ENCODE measurements at regions not wholly inside any gene's neighbourhood (a gene's known extent, or its start where the extent isn't known, plus 50 kb on each side); places are given as distances from the start of the nearest gene placed in this dataset.

DNA sequence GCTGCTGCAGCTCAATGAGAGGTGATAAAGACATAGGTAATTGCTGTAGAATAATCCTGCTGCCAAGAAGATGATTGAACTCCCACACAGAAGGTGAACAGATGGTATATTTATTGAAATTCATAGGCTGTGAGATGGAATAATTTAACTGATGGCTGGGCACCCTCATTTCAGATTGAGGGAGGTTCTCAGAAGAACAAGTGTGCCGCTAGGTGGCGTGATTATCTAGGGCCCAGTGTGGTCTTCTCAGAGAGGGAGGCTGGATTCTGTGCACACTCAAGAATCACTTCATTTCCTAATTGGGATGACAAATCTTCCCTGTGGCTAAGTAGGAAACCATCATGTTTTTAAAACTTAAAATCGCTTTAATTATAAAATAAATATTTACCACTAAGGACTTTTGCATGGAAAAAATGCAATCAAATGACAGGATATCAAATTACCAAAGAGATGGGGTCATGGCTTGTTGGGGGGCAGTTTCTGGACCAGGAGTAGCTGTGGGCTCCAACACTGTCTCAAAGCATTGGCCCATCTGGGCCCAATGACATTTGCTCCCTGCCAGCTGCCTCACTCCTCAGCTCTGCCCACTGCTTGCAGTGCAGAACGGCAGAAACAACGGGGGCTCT lies 132.3 kb downstream of the SNAPC1 start:
- DNase-seq: no peak

DNA sequence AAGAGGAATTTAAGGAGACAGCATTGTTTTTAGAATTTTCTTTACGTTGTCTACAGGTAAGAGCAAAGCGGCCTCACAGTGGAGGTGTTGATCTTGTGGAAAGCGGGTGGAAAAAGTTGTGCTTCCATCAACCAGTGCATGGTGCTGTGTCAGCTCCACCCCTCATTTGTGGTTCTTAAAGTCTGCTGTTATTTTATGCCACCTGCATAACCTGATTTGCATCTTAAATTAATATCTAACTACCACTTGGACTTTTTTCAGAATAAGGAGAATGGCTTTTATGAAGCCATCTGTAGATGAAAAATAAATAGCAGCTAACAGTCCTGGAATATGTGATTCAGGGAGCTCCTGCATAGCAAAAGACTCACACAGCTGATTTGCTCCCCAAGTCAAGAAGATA lies 135.1 kb downstream of the SNAPC1 start:
- DNase-seq: no peak

DNA sequence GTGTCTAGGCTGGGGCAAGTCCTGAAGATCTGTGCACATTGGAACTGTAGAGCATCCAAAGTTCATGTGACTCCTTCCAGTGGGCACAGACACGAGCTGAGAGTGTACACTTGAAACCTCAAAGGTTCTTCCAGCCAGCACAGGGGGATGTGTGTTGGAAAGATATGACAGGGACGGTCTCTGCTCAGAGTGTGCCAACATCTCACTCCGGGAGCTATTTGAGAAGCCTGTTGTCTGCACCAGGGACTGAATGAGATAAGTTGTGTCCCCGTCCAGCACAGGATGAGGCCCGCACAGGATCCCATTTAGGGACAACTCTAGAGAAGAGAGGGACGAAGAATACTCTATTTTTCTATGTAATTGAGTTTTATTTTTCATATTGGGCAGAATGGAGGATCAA lies 136.3 kb downstream of the SNAPC1 start:
- no peak for DNase-seq

DNA sequence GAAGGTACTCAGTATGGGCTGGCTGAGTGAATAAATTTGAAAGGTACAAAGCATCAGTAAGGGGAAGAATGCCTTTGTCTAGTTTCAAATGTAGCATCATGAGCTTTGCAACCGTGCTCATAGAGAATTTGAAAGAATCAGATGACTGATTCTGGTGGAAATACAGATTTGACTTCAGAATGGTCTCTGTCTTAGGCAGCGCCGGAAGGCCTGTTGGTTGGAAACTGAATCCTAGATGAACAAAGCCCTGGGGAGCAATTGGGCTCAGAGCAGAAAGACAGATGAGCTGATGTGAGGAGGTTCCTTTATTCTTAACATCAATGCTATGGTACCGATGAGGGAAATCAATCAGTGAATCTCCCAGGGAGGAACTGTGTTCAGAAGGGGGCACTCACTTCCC lies 137.3 kb downstream of the SNAPC1 start:
- DNase-seq: no peak

- no peak for DNase-seq
Observed at GRCh38 chr14:61904946-61905345, 142.7 kb downstream of the SNAPC1 start.

DNA sequence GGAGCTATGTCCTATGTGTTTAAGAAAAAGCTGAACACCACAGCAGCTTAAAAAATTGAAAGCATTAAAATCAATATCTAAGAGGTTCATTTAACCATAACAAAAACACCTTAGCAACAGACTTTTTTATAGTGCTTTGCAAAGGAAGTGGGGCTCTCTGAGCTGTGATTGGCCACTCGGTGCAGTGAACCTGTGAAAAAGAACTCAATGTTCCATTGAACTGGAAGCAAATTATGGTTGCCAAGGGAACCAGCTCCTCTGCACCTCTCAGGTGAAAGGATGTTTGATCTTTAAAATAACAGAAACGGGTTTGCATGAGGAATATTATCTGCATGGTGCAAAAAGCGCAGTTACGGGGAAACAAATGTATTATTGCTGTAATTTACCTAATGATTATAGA lies 149.4 kb downstream of the SNAPC1 start:
- no peak for DNase-seq

- no peak for DNase-seq
Observed at GRCh38 chr14:61918998-61919397, 156.8 kb downstream of the SNAPC1 start.

GRCh38 chr14:61923348-61923747 lies 161.1 kb downstream of the SNAPC1 start:
- DNase-seq: no peak

GRCh38 chr14:61925043-61925442 lies 162.8 kb downstream of the SNAPC1 start:
- no peak for DNase-seq

- no peak for DNase-seq
Observed at GRCh38 chr14:61925732-61926435, 163.7 kb downstream of the SNAPC1 start.

DNA sequence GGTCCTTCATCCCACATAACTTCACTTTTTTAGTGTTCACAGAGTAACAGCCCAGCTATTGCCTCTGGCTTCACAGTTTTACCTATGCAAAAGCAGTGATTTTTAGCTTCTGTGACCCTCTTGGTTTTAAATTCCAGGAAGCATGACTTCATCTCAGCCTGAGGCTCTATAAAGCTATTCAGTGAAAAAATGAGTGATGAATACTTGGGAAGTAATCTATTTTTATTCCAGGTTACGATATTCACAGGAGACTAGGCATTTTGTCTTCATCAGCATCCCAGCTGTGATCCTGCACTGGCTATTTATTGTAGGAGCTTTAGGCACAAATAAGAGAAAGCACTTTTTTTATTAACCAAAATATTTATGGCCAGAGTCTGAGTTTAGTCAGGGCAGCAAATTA lies 164.8 kb downstream of the SNAPC1 start:
- DNase-seq: no peak

GRCh38 chr14:61927520-61927919 lies 165.3 kb downstream of the SNAPC1 start:
- no peak for DNase-seq

DNA sequence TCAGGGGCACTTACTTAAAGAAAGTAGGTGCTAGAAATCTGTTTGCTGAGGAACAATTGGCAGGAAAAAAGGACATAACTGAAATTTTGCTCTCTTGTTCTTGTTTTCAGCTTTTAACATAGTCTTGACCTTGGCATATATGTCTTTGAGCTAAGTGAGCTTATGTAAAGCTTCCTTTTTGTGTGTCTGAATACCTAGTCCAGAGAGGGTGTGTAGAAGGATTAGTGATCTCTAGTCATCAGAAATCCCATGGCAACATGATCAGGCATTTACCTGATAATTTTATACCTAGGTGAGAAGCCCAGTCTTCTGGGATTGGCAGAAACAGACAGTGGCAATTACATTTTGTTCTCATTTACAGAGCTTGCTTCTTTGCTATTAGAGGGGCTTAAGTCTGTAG lies 166.1 kb downstream of the SNAPC1 start:
- DNase-seq: no peak

DNA sequence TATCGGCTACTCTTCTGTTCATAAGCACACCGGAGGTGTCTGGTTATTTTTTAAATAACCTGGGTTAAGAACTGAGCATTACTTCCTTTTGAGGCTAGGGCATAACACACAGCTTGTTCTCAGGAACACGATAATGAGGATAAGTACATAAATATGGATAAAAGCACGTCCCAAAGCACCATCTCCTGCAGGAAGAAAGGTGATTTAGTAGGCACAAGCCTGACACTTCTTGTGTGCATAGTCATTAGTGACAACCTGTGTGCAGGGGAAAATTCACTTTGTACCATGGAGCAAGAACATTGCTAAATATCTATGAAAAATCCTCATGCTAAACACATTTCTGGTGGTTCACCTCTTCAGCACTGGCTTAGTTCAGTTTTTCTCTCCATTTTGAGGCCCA lies 166.5 kb downstream of the SNAPC1 start:
- no peak for DNase-seq

GRCh38 chr14:61929651-61930050 lies 167.4 kb downstream of the SNAPC1 start:
- DNase-seq: no peak

DNA sequence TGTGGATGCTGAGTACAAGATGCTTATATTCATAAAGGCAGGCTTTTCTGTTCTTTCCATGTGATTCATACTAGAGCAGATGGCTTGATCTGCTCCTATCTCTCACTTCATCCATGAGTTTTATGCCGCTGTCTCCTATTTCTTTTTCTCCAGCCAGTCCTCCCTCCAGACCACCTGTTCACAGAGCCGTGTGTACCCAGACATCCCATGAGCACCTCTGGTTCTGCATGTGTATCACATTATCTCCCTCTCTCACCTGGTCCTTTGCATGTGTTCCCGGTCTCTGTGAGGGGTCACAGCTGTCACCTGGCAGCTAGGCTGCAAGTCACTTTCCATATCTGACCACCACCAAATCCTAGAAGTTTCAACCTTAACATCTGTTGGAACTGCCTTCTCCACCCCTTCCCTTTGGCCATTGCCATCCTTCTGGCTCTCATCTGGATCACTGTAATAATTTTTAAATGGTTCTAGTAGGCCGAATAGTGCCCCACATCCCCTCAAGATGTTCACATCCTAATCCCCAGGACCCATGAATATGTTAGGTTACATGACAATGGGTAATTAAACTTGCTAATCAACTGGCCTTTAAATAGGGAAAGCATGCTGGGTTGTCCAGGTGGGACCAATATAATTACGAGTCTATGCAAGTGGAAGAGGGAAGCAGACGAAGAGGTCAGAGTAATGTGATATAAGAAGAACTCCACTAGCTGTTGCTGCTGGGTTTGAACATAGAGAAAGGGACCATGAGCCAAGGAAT lies 168.1 kb downstream of the SNAPC1 start:
- DNase-seq: no peak

- no peak for DNase-seq
Observed at GRCh38 chr14:61932974-61933373, 170.8 kb downstream of the SNAPC1 start.

DNA sequence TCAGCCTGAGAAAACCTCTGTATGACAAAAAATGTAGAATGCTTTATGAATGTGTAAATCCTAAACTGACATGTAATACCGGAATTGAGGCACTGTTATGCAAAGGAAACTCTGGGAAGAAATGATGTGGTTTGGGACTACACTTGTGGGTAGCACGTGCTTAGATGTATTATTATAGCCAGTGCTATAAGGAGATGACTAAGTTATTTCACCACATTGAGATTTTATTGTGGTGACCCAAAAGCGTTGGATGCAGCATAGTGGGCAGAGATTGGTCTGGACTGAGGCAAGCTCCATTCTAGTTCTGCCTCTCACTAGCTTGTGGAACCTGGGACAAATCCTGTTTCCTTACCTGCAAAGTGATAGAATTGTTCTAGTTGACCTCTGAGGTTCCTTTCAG lies 172.2 kb downstream of the SNAPC1 start:
- no peak for DNase-seq

DNA sequence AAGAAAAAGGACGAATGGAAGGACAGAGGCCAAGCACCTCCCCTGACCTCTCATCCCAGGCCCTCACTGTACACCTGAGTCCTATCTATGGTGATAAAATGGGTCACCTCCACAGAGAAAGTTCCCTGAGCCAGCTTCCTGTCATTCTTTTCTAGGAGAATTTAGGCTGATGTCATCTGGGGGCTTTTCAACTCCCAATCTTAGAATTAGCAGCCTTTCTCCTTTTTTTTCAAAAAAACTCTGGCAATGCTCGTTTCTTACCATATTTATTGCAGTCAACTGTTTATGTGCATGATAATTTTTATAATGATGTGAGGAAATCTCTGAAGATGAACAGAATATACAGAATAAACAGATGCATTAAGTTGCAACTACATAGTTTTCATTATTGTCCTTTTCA lies 177.6 kb downstream of the SNAPC1 start:
- DNase-seq: no peak

DNA sequence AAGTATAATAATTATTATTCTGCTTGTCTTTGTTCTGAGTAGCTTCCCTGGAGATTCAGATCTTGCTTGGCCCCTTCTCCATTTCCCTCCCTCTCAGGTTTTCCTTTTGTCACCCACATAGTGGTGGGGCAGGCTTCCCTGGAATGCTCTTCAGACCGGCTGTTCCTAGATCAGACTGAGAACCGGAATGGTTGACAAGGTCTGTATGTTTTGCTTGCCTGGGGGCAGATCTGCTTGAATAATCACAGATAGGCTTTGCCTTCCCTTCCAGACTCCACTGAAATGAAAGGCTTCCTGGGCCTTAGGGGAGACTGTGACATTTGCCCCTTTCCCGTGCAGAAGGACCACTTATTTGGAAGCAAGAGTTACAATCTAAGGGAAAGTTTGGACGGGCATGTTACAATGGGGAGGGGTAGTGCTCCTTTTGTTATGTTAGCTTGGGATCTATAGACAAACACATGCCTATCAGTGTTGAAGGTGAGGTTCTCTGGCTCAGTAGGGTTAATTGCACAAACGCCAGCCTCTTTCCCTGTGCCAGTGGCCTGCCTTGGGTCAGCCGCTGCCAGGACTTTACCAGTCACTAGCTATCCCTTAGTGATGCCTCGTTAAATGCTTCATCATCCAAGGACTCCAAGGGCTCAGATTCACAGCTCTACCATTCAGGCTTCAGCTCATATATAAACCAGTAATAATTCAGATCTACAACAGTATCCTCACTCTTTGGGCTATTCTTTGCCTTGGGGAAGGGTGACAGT lies 178.6 kb downstream of the SNAPC1 start:
- DNase-seq: no peak

GRCh38 chr14:61941421-61942150 lies 179.4 kb downstream of the SNAPC1 start:
- DNase-seq: no peak

- no peak for DNase-seq
Observed at GRCh38 chr14:61948376-61948775, 186.2 kb downstream of the SNAPC1 start.

DNA sequence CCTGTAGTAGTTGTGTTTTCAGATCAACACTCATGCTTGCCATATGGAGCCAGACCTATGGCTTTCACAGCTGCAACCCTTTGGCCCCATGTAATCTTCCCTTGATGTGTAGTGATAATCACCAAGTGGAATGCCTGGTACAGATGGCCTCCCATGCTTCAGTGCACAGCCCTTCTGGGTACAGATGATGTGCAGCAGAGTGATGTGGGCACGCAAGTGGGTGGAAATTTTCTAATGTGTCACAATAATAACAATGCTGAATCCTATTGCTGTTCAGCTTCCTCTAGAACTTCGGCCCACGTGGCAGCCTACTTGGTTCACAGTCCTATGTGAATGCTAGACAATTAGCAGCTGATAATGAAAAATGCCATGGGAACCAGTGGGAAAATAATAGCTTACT lies 188.1 kb downstream of the SNAPC1 start:
- peak; percentile 17 for DNase-seq
